OCI-LY7 (cell line): ENCODE measurements at regions not wholly inside any gene's neighbourhood (a gene's known extent, or its start where the extent isn't known, plus 50 kb on each side); places are given as distances from the start of the nearest gene placed in this dataset.

ENCODE experiments used
- BruUV-seq: library from RNA; stranded (reverse); fragments of 400-500 nt; replicated peaks from 2 replicates; lab custom pipeline; 2021; lab: Mats Ljungman, UMichigan
- CTCF ChIA-PET: fragments of 300-600 bp; sonication (Branson Sonifier 250); formaldehyde crosslinking; loops from one replicate; lab custom pipeline; 2022; ENCODE audit warnings: antibody characterized with exemption; ENCODE audit not compliant: unreplicated experiment; lab: Charles Lee
- POLR2A ChIA-PET: fragments of 300-600 bp; sonication (Branson Sonifier 250); formaldehyde crosslinking; loops from one replicate; lab custom pipeline; 2022; ENCODE audit warnings: antibody characterized with exemption; lab: Charles Lee
- DNase-seq: peaks from one replicate; pipeline ENCODE4 v3.0.0-alpha.2; 2015; ENCODE audit warnings: low spot score
- H2AFZ ChIP-seq: fragments of 200-600 bp; sonication (generic), shearing (Covaris generic); 2 replicates; pipeline ENCODE4 v1.6.1; 2014; ENCODE audit warnings: mild to moderate bottlenecking, antibody characterized with exemption, low read length, moderate library complexity
- H3K27ac ChIP-seq: fragments of 200-600 bp; sonication (generic); 2 replicates; pipeline ENCODE4 v1.5.1; 2014; ENCODE audit warnings: mixed run types, low read depth, mild to moderate bottlenecking, moderate library complexity, low read length, inconsistent platforms; ENCODE audit not compliant: poor library complexity, severe bottlenecking
- H3K36me3 ChIP-seq: fragments of 200-600 bp; sonication (generic); 2 replicates; pipeline ENCODE4 v1.6.1; 2014; ENCODE audit warnings: mild to moderate bottlenecking, antibody characterized with exemption, low read length, moderate library complexity, mixed read lengths; ENCODE audit not compliant: insufficient read depth
- H3K4me1 ChIP-seq: fragments of 200-600 bp; sonication (generic); 2 replicates; pipeline ENCODE4 v1.5.1; 2014; ENCODE audit warnings: mild to moderate bottlenecking, low read length; ENCODE audit not compliant: insufficient read depth, poor library complexity, severe bottlenecking
- H3K4me2 ChIP-seq: fragments of 200-600 bp; sonication (generic); 2 replicates; pipeline ENCODE4 v1.6.1; 2014; ENCODE audit warnings: mild to moderate bottlenecking, low read length
- H3K4me3 ChIP-seq: fragments of 200-600 bp; sonication (generic); 2 replicates; pipeline ENCODE4 v1.5.1; 2014; ENCODE audit warnings: mild to moderate bottlenecking, low read depth, low read length; ENCODE audit not compliant: poor library complexity, severe bottlenecking
- H3K79me2 ChIP-seq: fragments of 200-600 bp; sonication (generic); 2 replicates; pipeline ENCODE4 v1.6.1; 2016; ENCODE audit warnings: low read depth, mild to moderate bottlenecking, low read length, moderate library complexity, mixed read lengths; ENCODE audit not compliant: insufficient read depth
- H3K9me2 ChIP-seq: fragments of 200-600 bp; sonication (generic); 2 replicates; pipeline ENCODE4 v1.6.1; 2016; ENCODE audit warnings: mild to moderate bottlenecking, low read length, mixed read lengths; ENCODE audit not compliant: insufficient read depth
- H3K9me3 ChIP-seq: fragments of 200-600 bp; sonication (generic); 2 replicates; pipeline ENCODE4 v1.6.1; 2014; ENCODE audit warnings: mild to moderate bottlenecking, mixed run types, low read length, mixed read lengths
- H4K20me1 ChIP-seq: fragments of 200-600 bp; sonication (generic); 2 replicates; pipeline ENCODE4 v1.6.1; 2014; ENCODE audit warnings: mild to moderate bottlenecking, antibody characterized with exemption, low read length, moderate library complexity, mixed read lengths; ENCODE audit not compliant: insufficient read depth
- EZH2phosphoT487 ChIP-seq: fragments of 200-600 bp; sonication (generic); IDR thresholded peaks from 2 replicates; pipeline ENCODE4 v1.6.1; 2018; ENCODE audit warnings: low read depth, borderline replicate concordance, mild to moderate bottlenecking, mixed run types, antibody characterized with exemption, low read length, moderate library complexity, mixed read lengths
- intact Hi-C: fragments of 100-400 bp; cut with micrococcal nuclease; formaldehyde crosslinking; loops from one replicate; pipeline ENCODE4 v1.10.0; 2022; ENCODE audit not compliant: unreplicated experiment
- TF ChIP-seq, protein P1 (sequence below): fragments of 200-600 bp; sonication (generic); conservative IDR thresholded peaks from 2 replicates; pipeline ENCODE4 v1.5.1; 2014; ENCODE audit warnings: mild to moderate bottlenecking, antibody characterized with exemption, low read length, moderate library complexity, mixed read lengths

GRCh38 chr19:28218728-28219127, 994.2 kb downstream of the UQCRFS1 start:
- Histone ChIP-seq H3K4me2 (no peak overlapping the region), H2AFZ (no peak overlapping the region), H3K9me2 (no peaks in the 10 kb centered on the region), H3K9me3 (no peaks in the 10 kb centered on the region), H3K36me3 (no peaks in the 10 kb centered on the region), H3K4me1 (no peaks in the 10 kb centered on the region), H3K4me3 (no peak overlapping the region), H3K79me2 (no peaks in the 10 kb centered on the region), H3K27ac (no peak overlapping the region), H4K20me1 (no peaks in the 10 kb centered on the region)
- TF ChIP-seq, protein P1, sequence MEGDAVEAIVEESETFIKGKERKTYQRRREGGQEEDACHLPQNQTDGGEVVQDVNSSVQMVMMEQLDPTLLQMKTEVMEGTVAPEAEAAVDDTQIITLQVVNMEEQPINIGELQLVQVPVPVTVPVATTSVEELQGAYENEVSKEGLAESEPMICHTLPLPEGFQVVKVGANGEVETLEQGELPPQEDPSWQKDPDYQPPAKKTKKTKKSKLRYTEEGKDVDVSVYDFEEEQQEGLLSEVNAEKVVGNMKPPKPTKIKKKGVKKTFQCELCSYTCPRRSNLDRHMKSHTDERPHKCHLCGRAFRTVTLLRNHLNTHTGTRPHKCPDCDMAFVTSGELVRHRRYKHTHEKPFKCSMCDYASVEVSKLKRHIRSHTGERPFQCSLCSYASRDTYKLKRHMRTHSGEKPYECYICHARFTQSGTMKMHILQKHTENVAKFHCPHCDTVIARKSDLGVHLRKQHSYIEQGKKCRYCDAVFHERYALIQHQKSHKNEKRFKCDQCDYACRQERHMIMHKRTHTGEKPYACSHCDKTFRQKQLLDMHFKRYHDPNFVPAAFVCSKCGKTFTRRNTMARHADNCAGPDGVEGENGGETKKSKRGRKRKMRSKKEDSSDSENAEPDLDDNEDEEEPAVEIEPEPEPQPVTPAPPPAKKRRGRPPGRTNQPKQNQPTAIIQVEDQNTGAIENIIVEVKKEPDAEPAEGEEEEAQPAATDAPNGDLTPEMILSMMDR, result no peak
- no peak for TF ChIP-seq EZH2phosphoT487
- no TSS peak for BruUV-seq
- DNase-seq, result no peak
- intact Hi-C loops, result no loop called here
- ChIA-PET CTCF (no interaction called here), POLR2A (no interaction called here)

DNA sequence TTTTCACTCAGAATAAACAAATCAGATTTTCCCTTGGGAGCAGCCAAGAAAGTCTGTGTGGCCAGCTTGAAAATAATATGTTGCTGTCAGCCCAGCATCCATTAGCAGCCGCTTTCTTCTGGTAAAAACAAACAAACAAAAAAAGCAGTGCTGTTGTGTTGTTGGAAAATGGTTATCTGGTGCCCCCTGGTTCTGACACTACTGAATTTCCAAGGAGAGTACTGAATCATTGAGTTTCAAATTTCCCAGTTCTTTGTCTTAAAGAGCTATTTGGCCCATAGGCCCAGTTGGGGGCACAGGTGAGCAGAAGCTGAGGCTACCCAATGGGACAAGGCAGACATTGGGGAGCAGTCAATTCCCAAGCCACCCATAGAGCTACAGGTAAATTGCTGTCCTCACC, 995.9 kb downstream of the UQCRFS1 start:
- intact Hi-C loops, result no loop called here
- H4K20me1 ChIP-seq, result no peaks in the 10 kb centered on the region
- H2AFZ ChIP-seq, result no peak overlapping the region
- no peaks in the 10 kb centered on the region for H3K36me3 ChIP-seq
- H3K4me2 ChIP-seq, result no peak overlapping the region
- CTCF ChIA-PET, result no interaction called here
- no TSS peak for BruUV-seq
- POLR2A ChIA-PET, result no interaction called here
- H3K9me2 ChIP-seq, result no peaks in the 10 kb centered on the region
- H3K27ac ChIP-seq, result no peak overlapping the region
- TF ChIP-seq, protein P1, result no peak
- no peak for TF ChIP-seq EZH2phosphoT487
- H3K79me2 ChIP-seq, result no peaks in the 10 kb centered on the region
- no peak overlapping the region for H3K4me3 ChIP-seq
- H3K4me1 ChIP-seq, result no peaks in the 10 kb centered on the region
- no peaks in the 10 kb centered on the region for H3K9me3 ChIP-seq
- no peak for DNase-seq

DNA sequence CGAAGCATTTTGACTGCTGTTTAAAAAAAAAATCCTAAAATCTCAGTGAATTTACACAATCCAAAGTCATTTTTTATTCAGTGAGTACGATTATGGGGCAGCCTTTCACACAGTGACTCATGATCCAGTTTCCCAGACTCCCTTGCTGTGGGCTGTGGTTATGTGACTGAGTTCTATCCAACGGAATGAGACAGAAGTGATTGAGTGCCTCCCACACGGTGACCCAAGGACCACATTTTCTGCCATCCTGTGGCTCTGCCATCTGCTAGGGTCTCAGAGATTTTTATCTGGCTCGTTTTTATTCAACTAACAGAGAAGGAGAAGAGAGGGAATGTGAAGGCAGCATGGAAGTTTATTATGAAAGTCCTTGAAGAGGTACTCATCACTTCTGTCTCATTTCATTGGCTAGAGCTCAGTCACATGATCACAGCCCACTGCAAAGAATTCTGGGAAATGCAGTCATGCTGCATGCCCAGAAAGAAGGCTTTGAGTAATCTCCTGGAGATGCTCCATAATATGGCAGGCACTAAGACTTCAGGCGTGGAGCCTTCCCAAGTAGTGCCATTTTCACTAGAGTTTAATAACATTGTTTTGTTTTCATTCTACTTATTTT, 999.4 kb downstream of the UQCRFS1 start:
- no peaks in the 10 kb centered on the region for H3K79me2 ChIP-seq
- H3K9me3 ChIP-seq, result no peaks in the 10 kb centered on the region
- no TSS peak for BruUV-seq
- H3K4me1 ChIP-seq, result no peaks in the 10 kb centered on the region
- H3K4me3 ChIP-seq, result no peak overlapping the region
- no peaks in the 10 kb centered on the region for H3K9me2 ChIP-seq
- H3K4me2 ChIP-seq, result peak overlapping the region; percentile 26; the same call in 1 of the 2 replicates
- intact Hi-C loops, result no loop called here
- CTCF ChIA-PET, result no interaction called here
- TF ChIP-seq EZH2phosphoT487, result no peak
- TF ChIP-seq, protein P1, result no peak
- H3K36me3 ChIP-seq, result no peaks in the 10 kb centered on the region
- H4K20me1 ChIP-seq, result no peaks in the 10 kb centered on the region
- DNase-seq, result peak; percentile 30
- POLR2A ChIA-PET, result no interaction called here
- peak overlapping the region; percentile 75; the same call in 1 of the 2 replicates for H2AFZ ChIP-seq
- H3K27ac ChIP-seq, result no peak overlapping the region
